Mesendoderm (in vitro differentiated cells): ENCODE measurements at regions not wholly inside any gene's neighbourhood (a gene's known extent, or its start where the extent isn't known, plus 50 kb on each side); places are given as distances from the start of the nearest gene placed in this dataset.

Experiments
- DNase-seq: peaks from one replicate; pipeline ENCODE4 v3.0.0; 2013
- H2AK5ac ChIP-seq: 2 replicates; pipeline ENCODE4 v1.6.1; 2013; ENCODE audit warnings: low read length, inconsistent platforms
- H2BK120ac ChIP-seq: 2 replicates; pipeline ENCODE4 v1.6.1; 2013; ENCODE audit warnings: low read depth, mild to moderate bottlenecking, low read length, moderate library complexity, mixed read lengths
- H2BK15ac ChIP-seq: replicated peaks from 2 replicates; pipeline ENCODE4 v1.6.1; 2013; ENCODE audit warnings: low read depth, mild to moderate bottlenecking, moderate library complexity
- H2BK5ac ChIP-seq: 2 replicates; pipeline ENCODE4 v1.6.1; 2013; ENCODE audit warnings: low read length, inconsistent platforms
- H3K18ac ChIP-seq: 2 replicates; pipeline ENCODE4 v1.6.1; 2013; ENCODE audit warnings: mild to moderate bottlenecking, low read length, mixed read lengths
- H3K23ac ChIP-seq: one replicate; pipeline ENCODE4 v1.6.1; 2013; ENCODE audit warnings: low read length
- H3K27ac ChIP-seq: 2 replicates; pipeline ENCODE4 v1.5.1; 2013; ENCODE audit warnings: low read depth, mild to moderate bottlenecking, inconsistent platforms, low read length, moderate library complexity
- H3K27me3 ChIP-seq: 2 replicates; pipeline ENCODE4 v1.6.1; 2013; ENCODE audit warnings: low read length, control low read depth, mild to moderate bottlenecking, inconsistent platforms; ENCODE audit not compliant: insufficient read depth, poor library complexity
- H3K36me3 ChIP-seq: 2 replicates; pipeline ENCODE4 v1.6.1; 2013; ENCODE audit warnings: low read length, inconsistent platforms; ENCODE audit not compliant: control insufficient read depth, insufficient read depth
- H3K4ac ChIP-seq: one replicate; pipeline ENCODE4 v1.6.1; 2013; ENCODE audit warnings: low read depth, mild to moderate bottlenecking, low read length, moderate library complexity
- H3K4me1 ChIP-seq: 2 replicates; pipeline ENCODE4 v1.6.1; 2013; ENCODE audit warnings: low read depth, low read length, inconsistent platforms; ENCODE audit not compliant: control insufficient read depth
- H3K4me2 ChIP-seq: 2 replicates; pipeline ENCODE4 v1.6.1; 2013; ENCODE audit warnings: low read length
- H3K4me3 ChIP-seq: 2 replicates; pipeline ENCODE4 v1.5.1; 2013; ENCODE audit warnings: mild to moderate bottlenecking, low read length
- H3K56ac ChIP-seq: one replicate; pipeline ENCODE4 v1.6.1; 2013; ENCODE audit warnings: low read length
- H3K79me1 ChIP-seq: 2 replicates; pipeline ENCODE4 v1.6.1; 2013; ENCODE audit warnings: low read length, inconsistent platforms
- H3K79me2 ChIP-seq: 2 replicates; pipeline ENCODE4 v1.6.1; 2013; ENCODE audit warnings: mild to moderate bottlenecking, low read length; ENCODE audit not compliant: control insufficient read depth, insufficient read depth
- H3K9ac ChIP-seq: 2 replicates; pipeline ENCODE4 v1.6.1; 2013; ENCODE audit warnings: low read length, inconsistent platforms
- H4K5ac ChIP-seq: one replicate; pipeline ENCODE4 v1.6.1; 2013; ENCODE audit warnings: low read length
- H4K8ac ChIP-seq: one replicate; pipeline ENCODE4 v1.6.1; 2013; ENCODE audit warnings: low read depth, mild to moderate bottlenecking, control low read depth, low read length, moderate library complexity
- WGBS: extraction: QIAGEN DNeasy Blood & Tissue Kit; methylation state at CpG from one replicate; pipeline ENCODE4 v1.1.7; 2013; ENCODE audit warnings: low lambda C conversion rate, missing lambda C conversion rate; ENCODE audit not compliant: insufficient coverage; ENCODE audit errors: extremely low coverage; 5-methylcytosine and 5-hydroxymethylcytosine counted together

DNA sequence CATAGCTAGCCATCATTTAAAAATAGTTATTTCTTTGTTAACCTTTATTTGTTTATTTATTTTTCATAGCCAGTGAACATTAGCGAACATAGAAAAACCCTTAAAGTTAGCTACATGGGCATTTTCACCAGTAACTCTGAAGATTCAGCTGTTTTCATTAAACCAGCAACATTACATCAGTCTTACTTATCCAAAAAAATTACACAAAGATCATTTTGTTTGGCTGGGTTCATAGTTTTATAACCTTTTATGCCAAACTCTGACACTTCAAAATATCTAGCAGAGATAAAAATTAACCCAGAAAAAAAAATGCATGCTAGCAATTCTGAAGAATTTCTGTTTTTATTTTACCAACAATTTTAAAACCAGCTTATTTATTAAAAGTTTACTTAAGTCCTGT, 784.1 kb downstream of the PCDH18 start:
- Histone ChIP-seq H3K27me3 (no peaks in the 10 kb centered on the region), H2AK5ac (no peak overlapping the region), H4K8ac (no peak overlapping the region), H2BK15ac (no peak overlapping the region), H3K56ac (no peak overlapping the region), H3K4me3 (no peak overlapping the region), H2BK120ac (no peak overlapping the region), H3K79me1 (no peaks in the 10 kb centered on the region), H2BK5ac (no peak overlapping the region), H4K5ac (no peak overlapping the region), H3K4me2 (no peak overlapping the region), H3K9ac (no peak overlapping the region), H3K79me2 (no peaks in the 10 kb centered on the region), H3K4ac (no peak overlapping the region), H3K27ac (no peak overlapping the region), H3K18ac (no peak overlapping the region), H3K23ac (no peak overlapping the region), H3K36me3 (no peaks in the 10 kb centered on the region), H3K4me1 (no peaks in the 10 kb centered on the region)
- WGBS: no CpG with 5 or more reads among the region's 1 CpG
- no peak for DNase-seq

GRCh38 chr4:136743238-136743637, 789.1 kb downstream of the PCDH18 start:
- H3K18ac ChIP-seq: no peak overlapping the region
- H4K8ac ChIP-seq: no peak overlapping the region
- no peak overlapping the region for H2BK120ac ChIP-seq
- H2AK5ac ChIP-seq: no peak overlapping the region
- no peak overlapping the region for H3K27ac ChIP-seq
- no peak overlapping the region for H3K4me2 ChIP-seq
- H3K79me2 ChIP-seq: no peaks in the 10 kb centered on the region
- H3K79me1 ChIP-seq: no peaks in the 10 kb centered on the region
- H3K23ac ChIP-seq: no peak overlapping the region
- H3K4me1 ChIP-seq: no peaks in the 10 kb centered on the region
- no peak overlapping the region for H3K4me3 ChIP-seq
- H3K36me3 ChIP-seq: no peaks in the 10 kb centered on the region
- H3K56ac ChIP-seq: no peak overlapping the region
- DNase-seq: no peak
- no peak overlapping the region for H2BK5ac ChIP-seq
- no peak overlapping the region for H2BK15ac ChIP-seq
- no peak overlapping the region for H3K4ac ChIP-seq
- no peak overlapping the region for H3K9ac ChIP-seq
- H3K27me3 ChIP-seq: no peaks in the 10 kb centered on the region
- WGBS: no CpG with 5 or more reads among the region's 1 CpG
- no peak overlapping the region for H4K5ac ChIP-seq

DNA sequence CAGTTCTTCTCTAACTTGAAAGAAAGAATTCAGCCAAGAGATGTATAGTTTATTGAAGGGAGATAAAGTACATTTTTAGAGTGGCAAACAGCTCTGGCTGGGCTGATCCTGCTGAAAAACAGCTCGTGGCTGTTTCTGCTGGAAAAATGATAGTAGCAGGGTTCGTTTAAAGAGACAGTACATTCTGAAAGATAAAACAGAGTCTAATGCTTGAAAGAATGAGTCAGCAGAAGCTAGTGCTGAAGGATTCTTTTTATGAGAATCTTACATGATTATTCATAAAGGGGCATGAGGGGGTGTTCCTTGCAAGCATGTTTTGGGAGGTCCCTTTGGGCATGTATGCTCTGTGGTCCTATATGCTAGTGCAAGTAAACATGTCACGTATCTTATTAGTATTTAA, 790.0 kb downstream of the PCDH18 start:
- Histone ChIP-seq H2AK5ac (no peak overlapping the region), H3K4me2 (no peak overlapping the region), H4K5ac (no peak overlapping the region), H3K4me1 (no peaks in the 10 kb centered on the region), H2BK120ac (no peak overlapping the region), H4K8ac (no peak overlapping the region), H3K9ac (no peak overlapping the region), H3K4ac (no peak overlapping the region), H3K36me3 (no peaks in the 10 kb centered on the region), H3K27ac (no peak overlapping the region), H3K27me3 (no peaks in the 10 kb centered on the region), H3K79me2 (no peaks in the 10 kb centered on the region), H3K79me1 (no peaks in the 10 kb centered on the region), H3K23ac (no peak overlapping the region), H2BK5ac (no peak overlapping the region), H3K18ac (no peak overlapping the region), H3K56ac (no peak overlapping the region), H2BK15ac (no peak overlapping the region), H3K4me3 (no peak overlapping the region)
- WGBS: no CpG with 5 or more reads among the region's 3 CpGs
- no peak for DNase-seq

GRCh38 chr4:136741468-136741867, 790.8 kb downstream of the PCDH18 start:
- Histone ChIP-seq H3K36me3 (no peaks in the 10 kb centered on the region), H2BK5ac (no peak overlapping the region), H3K27me3 (no peaks in the 10 kb centered on the region), H3K4me2 (no peak overlapping the region), H3K79me1 (no peaks in the 10 kb centered on the region), H2BK120ac (no peak overlapping the region), H2BK15ac (no peak overlapping the region), H3K23ac (no peak overlapping the region), H4K8ac (no peak overlapping the region), H3K9ac (no peak overlapping the region), H3K79me2 (no peaks in the 10 kb centered on the region), H3K27ac (no peak overlapping the region), H2AK5ac (no peak overlapping the region), H3K4ac (no peak overlapping the region), H4K5ac (no peak overlapping the region), H3K4me1 (no peaks in the 10 kb centered on the region), H3K56ac (no peak overlapping the region), H3K4me3 (no peak overlapping the region), H3K18ac (no peak overlapping the region)
- no peak for DNase-seq
- no CpG with 5 or more reads among the region's 2 CpGs for WGBS

DNA sequence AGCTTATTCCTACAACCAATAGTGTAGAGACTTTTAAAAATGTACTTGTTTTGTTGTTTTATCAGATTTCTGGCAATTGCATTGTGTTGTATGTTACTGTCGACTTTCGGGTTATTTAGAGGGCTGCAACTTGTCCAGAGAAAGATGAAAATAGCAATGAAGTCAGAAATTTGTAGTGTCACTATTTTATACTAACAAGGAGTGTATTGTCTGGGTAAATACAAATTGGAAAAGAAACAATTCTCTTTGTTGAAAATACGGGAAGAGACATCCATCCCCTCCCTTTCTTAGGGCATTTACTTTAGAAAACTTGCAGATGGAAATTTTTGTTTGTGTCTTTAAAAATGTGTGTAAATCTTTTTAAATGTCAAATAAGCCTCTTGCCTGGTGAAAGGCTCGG, 792.0 kb downstream of the PCDH18 start:
- no peaks in the 10 kb centered on the region for H3K79me1 ChIP-seq
- no CpG with 5 or more reads among the region's 4 CpGs for WGBS
- H3K18ac ChIP-seq: no peak overlapping the region
- no peak overlapping the region for H3K4me2 ChIP-seq
- H3K23ac ChIP-seq: no peak overlapping the region
- no peak overlapping the region for H4K5ac ChIP-seq
- no peak overlapping the region for H2BK120ac ChIP-seq
- H2BK15ac ChIP-seq: no peak overlapping the region
- no peak for DNase-seq
- H3K4me1 ChIP-seq: peaks cover 3% of the 10 kb centered on the region
- H2AK5ac ChIP-seq: no peak overlapping the region
- no peak overlapping the region for H3K56ac ChIP-seq
- H4K8ac ChIP-seq: no peak overlapping the region
- H3K4me3 ChIP-seq: no peak overlapping the region
- no peaks in the 10 kb centered on the region for H3K27me3 ChIP-seq
- H3K9ac ChIP-seq: no peak overlapping the region
- no peaks in the 10 kb centered on the region for H3K36me3 ChIP-seq
- no peaks in the 10 kb centered on the region for H3K79me2 ChIP-seq
- H3K4ac ChIP-seq: no peak overlapping the region
- H3K27ac ChIP-seq: no peak overlapping the region
- H2BK5ac ChIP-seq: no peak overlapping the region

- H3K23ac ChIP-seq: no peak overlapping the region
- no peaks in the 10 kb centered on the region for H3K36me3 ChIP-seq
- no peak for DNase-seq
- no peak overlapping the region for H2AK5ac ChIP-seq
- no peak overlapping the region for H3K4me2 ChIP-seq
- H3K4ac ChIP-seq: no peak overlapping the region
- H2BK5ac ChIP-seq: no peak overlapping the region
- H3K9ac ChIP-seq: no peak overlapping the region
- H3K79me2 ChIP-seq: no peaks in the 10 kb centered on the region
- H4K8ac ChIP-seq: no peak overlapping the region
- no peak overlapping the region for H2BK120ac ChIP-seq
- H2BK15ac ChIP-seq: no peak overlapping the region
- H3K27ac ChIP-seq: no peak overlapping the region
- H3K4me1 ChIP-seq: peaks cover 3% of the 10 kb centered on the region
- H3K56ac ChIP-seq: no peak overlapping the region
- no peak overlapping the region for H3K4me3 ChIP-seq
- H4K5ac ChIP-seq: no peak overlapping the region
- H3K27me3 ChIP-seq: no peaks in the 10 kb centered on the region
- H3K79me1 ChIP-seq: no peaks in the 10 kb centered on the region
- no peak overlapping the region for H3K18ac ChIP-seq
Measured at GRCh38 chr4:136737066-136737465, 795.2 kb downstream of the PCDH18 start.
